GM13977 (cell line): ENCODE measurements at regions not wholly inside any gene's neighbourhood (a gene's known extent, or its start where the extent isn't known, plus 50 kb on each side); places are given as distances from the start of the nearest gene placed in this dataset.

Source experiments
- DNase-seq: peaks from one replicate; pipeline ENCODE4 v3.0.0; 2012; ENCODE audit warnings: low spot score
- in situ Hi-C: fragments of 300-500 bp; cut with MboI; formaldehyde crosslinking; loops from one replicate; pipeline ENCODE4 v1.12.0; 2022; ENCODE audit warnings: low sequenced_read_pairs, low pct_unique_long_range_greater_than_20kb, mixed read lengths, inconsistent platforms; ENCODE audit not compliant: unreplicated experiment
- TF ChIP-seq, protein P1 (sequence below): IDR thresholded peaks from 2 replicates; pipeline ENCODE4 v1.5.1; 2012; ENCODE audit warnings: mild to moderate bottlenecking, control low read depth; ENCODE audit not compliant: insufficient read depth; ENCODE audit errors: extremely low read depth, missing control alignments

DNA sequence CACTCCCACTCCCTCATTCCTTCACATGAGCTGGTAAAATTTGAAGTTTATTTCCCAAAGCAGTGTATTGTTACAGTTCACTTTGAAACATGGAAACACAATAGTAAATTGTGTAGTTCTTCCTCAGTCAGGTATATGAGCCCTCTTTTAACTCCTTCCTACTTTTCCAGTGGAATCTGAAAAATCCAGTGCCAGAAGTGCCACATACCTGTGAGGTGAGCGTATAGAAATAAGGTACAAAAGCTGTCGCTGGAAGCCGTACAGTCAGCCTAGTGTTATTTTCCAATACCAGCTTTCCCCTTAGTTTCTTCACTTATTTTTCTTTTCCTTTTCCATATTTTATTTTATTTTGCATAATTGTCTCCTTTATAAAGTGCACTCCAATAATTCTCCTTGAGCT, 81.7 kb upstream of the CADM2 start:
- TF ChIP-seq, protein P1, sequence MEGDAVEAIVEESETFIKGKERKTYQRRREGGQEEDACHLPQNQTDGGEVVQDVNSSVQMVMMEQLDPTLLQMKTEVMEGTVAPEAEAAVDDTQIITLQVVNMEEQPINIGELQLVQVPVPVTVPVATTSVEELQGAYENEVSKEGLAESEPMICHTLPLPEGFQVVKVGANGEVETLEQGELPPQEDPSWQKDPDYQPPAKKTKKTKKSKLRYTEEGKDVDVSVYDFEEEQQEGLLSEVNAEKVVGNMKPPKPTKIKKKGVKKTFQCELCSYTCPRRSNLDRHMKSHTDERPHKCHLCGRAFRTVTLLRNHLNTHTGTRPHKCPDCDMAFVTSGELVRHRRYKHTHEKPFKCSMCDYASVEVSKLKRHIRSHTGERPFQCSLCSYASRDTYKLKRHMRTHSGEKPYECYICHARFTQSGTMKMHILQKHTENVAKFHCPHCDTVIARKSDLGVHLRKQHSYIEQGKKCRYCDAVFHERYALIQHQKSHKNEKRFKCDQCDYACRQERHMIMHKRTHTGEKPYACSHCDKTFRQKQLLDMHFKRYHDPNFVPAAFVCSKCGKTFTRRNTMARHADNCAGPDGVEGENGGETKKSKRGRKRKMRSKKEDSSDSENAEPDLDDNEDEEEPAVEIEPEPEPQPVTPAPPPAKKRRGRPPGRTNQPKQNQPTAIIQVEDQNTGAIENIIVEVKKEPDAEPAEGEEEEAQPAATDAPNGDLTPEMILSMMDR: no peak
- in situ Hi-C loops: no loop called here
- DNase-seq: no peak

GRCh38 chr3:84881288-84881687, 77.5 kb upstream of the CADM2 start:
- TF ChIP-seq, protein P1: no peak
- in situ Hi-C loops: no loop called here
- DNase-seq: no peak

GRCh38 chr3:84885199-84885882, 73.4 kb upstream of the CADM2 start:
- in situ Hi-C loops: no loop called here
- no peak for DNase-seq
- TF ChIP-seq, protein P1: no peak

DNA sequence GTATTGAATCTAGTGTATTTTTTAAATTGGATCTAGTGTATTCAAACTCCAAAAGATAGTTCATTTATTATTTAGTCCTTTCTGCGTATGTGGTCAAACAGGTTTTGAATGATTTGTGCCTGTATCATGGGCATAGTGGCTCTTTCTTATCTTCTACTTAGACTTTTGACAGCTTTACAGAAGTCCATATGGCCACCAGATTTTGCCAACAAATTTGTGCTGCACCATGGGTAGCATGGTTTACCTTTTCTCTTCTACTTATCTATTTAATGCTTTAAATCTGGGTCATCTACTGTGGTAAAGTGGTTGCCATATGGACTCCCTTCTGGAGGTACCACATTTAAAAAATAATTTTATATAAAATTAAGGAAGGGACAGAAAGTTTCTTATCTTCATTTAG, 66.9 kb upstream of the CADM2 start:
- TF ChIP-seq, protein P1: no peak
- DNase-seq: no peak
- in situ Hi-C loops: no loop called here

GRCh38 chr3:84893211-84893610, 65.6 kb upstream of the CADM2 start:
- TF ChIP-seq, protein P1: no peak
- in situ Hi-C loops: no loop called here
- no peak for DNase-seq

DNA sequence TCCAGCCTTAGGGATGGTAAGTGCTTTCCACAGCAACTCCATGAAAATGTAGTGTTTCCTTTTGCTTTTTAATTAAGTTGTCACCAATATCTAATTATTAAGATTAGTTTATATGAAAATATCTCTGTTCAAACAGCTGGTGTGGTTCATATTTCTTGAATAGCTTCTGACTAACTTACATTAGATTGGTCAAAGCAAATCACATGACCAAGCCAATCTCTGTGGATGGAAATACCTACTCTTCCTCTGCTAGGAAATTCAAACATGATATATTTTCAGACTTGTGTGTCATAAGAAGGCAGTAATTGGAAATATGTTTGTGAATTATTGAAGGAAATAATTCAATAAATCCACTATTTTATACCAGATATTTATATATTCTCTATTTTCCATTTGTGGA, 54.6 kb upstream of the CADM2 start:
- no peak for DNase-seq
- in situ Hi-C loops: no loop called here
- TF ChIP-seq, protein P1: no peak
